ENCODE measurements at regions not wholly inside any gene's neighbourhood (a gene's known extent, or its start where the extent isn't known, plus 50 kb on each side); places are given as distances from the start of the nearest gene placed in this dataset.

GRCh38 chr9:31996331-31996730 lies 388.1 kb upstream of the ACO1 start:
- no peak for TF ChIP-seq CTCF (IDR thresholded peaks at IDR 0.05)
- TF ChIP-seq EP300 (IDR thresholded peaks at IDR 0.05): no peak
- TF ChIP-seq POLR2AphosphoS5 (IDR thresholded peaks at IDR 0.05): no peak
- no peak for TF ChIP-seq POLR2A (IDR thresholded peaks at IDR 0.05)

Measured in sigmoid colon (tissue), 4 donors.